ENCODE measurements at regions not wholly inside any gene's neighbourhood (a gene's known extent, or its start where the extent isn't known, plus 50 kb on each side); places are given as distances from the start of the nearest gene placed in this dataset.

DNA sequence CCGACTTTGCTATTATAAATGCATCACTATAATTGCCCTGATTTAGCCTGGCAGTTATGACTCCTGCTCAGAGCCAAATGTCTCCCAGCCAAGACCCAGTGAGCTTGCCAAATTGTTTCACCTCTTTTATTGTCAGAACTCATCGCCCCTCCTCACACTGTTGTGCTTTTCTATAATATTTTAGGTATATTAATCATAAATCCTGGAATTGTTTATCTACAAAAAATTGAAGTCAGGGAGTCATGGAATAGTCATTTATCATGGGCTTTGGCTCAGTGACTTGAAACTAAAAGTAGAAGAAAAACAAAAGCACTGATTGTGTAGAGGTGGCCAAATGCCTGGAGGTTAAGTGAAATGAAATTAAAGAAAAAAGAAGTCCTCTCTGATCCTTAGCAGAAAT is 85.6 kb downstream of the PFDN4 start (continued):
- TF ChIP-seq SUZ12 (IDR thresholded peaks at IDR 0.05; ENCODE audit: low read length): no peak

- H4K5ac ChIP-seq (ENCODE audit: insufficient read length, low read depth, low read length): no peak overlapping the region
- H2BK20ac ChIP-seq (ENCODE audit: low read length): no peak overlapping the region
- H4K20me1 ChIP-seq (replicated peaks in 1 of 2; ENCODE audit: control insufficient read depth in 1 of 2, insufficient read depth in 2 of 2, low read length in 2 of 2): no peaks in the 10 kb centered on the region
- 93% methylated on average over 2 of the region's 2 CpGs; no CpG with 5 or more reads in 1 of the 2 experiments for WGBS, 2 experiments (ENCODE audit: extremely low coverage in 1 of 2, insufficient coverage in 1 of 2, insufficient read length in 1 of 2, insufficient replicate concordance in 2 of 2, low coverage in 1 of 2, low lambda C conversion rate in 2 of 2, missing lambda C conversion rate in 1 of 2)
- FAIRE-seq (no peak), DNase-seq (ENCODE audit: low read depth in 1 of 2, low spot score in 2 of 2) (no peak)
- H3K23me2 ChIP-seq (ENCODE audit: low read depth, low read length): no peaks in the 10 kb centered on the region
- no peaks in the 10 kb centered on the region for H3K79me2 ChIP-seq (ENCODE audit: control insufficient read depth in 1 of 2, insufficient read depth in 2 of 2, low read length in 2 of 2)
- H4K8ac ChIP-seq (ENCODE audit: extremely low read depth, insufficient read depth, low read length): no peak overlapping the region
- H3K4me3 ChIP-seq (ENCODE audit: extremely low read depth in 1 of 4, insufficient read depth in 2 of 4, low read depth in 3 of 4, low read length in 4 of 4): no peak overlapping the region
- no peak overlapping the region for H2BK5ac ChIP-seq (ENCODE audit: low read depth, low read length)
- H3K18ac ChIP-seq (ENCODE audit: extremely low read depth, low read length): no peak overlapping the region
- no peaks in the 10 kb centered on the region for H3K9me3 ChIP-seq (ENCODE audit: insufficient read depth in 2 of 2, low read depth in 1 of 2, low read length in 1 of 2)
- no peak overlapping the region for H3K27ac ChIP-seq (ENCODE audit: low read depth, low read length)
- no peak overlapping the region for H3K4me2 ChIP-seq (ENCODE audit: insufficient read depth in 1 of 2, low read depth in 2 of 2, low read length in 2 of 2)
- no peak overlapping the region for H2AFZ ChIP-seq (ENCODE audit: low read length)
- H3K23ac ChIP-seq (ENCODE audit: insufficient read length): no peak overlapping the region
- H3K9ac ChIP-seq (replicated peaks in 1 of 4; ENCODE audit: extremely low read depth in 1 of 4, low read depth in 3 of 4, low read length in 3 of 4): no peak overlapping the region
- H3K36me3 ChIP-seq (ENCODE audit: control insufficient read depth in 2 of 4, insufficient read depth in 4 of 4, low read length in 3 of 4): no peaks in the 10 kb centered on the region
- no peak overlapping the region for H3K4ac ChIP-seq (replicated peaks; ENCODE audit: insufficient read length, low read depth, low read length)
- H3K79me1 ChIP-seq (ENCODE audit: low read depth, low read length): no peaks in the 10 kb centered on the region
- no peak overlapping the region for H3K14ac ChIP-seq (ENCODE audit: insufficient read length)
- no peak overlapping the region for H2BK15ac ChIP-seq (ENCODE audit: low read length)
- no peak overlapping the region for H2BK12ac ChIP-seq (ENCODE audit: low read depth, low read length)
- no peak for TF ChIP-seq CBX5 (IDR thresholded peaks at IDR 0.05; ENCODE audit: low read depth, low read length)
- H3K27me3 ChIP-seq (replicated peaks in 1 of 4; ENCODE audit: control insufficient read depth in 3 of 4, extremely low read depth in 1 of 4, insufficient read depth in 3 of 4, low read length in 3 of 4): no peaks in the 10 kb centered on the region
- peaks cover 0 to 10% (median 3%) of the 10 kb centered on the region in 4 experiments; a peak in 5 of 7 replicates for H3K4me1 ChIP-seq (replicated peaks in 1 of 4; ENCODE audit: control insufficient read depth in 3 of 4, insufficient read depth in 4 of 4, low read length in 3 of 4)
- no peak overlapping the region for H4K91ac ChIP-seq (replicated peaks; ENCODE audit: insufficient read length, low read length)
- H2BK120ac ChIP-seq (replicated peaks; ENCODE audit: low read depth, low read length): no peak overlapping the region
- POLR2A ChIA-PET (ENCODE audit: partially characterized antibody): no interaction called here
- H2AK5ac ChIP-seq (ENCODE audit: low read depth, low read length): no peak overlapping the region
- H3K56ac ChIP-seq (replicated peaks; ENCODE audit: insufficient read length, low read depth, low read length): no peak overlapping the region
- CTCF ChIA-PET (ENCODE audit: partially characterized antibody): no interaction called here
These were observed 86.2 kb downstream of the PFDN4 start for GRCh38 chr20:54294094-54294493.

Data from H1 (cell line).